Midbrain (tissue), 1 donor: ENCODE measurements at regions not wholly inside any gene's neighbourhood (a gene's known extent, or its start where the extent isn't known, plus 50 kb on each side); places are given as distances from the start of the nearest gene placed in this dataset.
"Not testable (repeated sequence)": the region's sequence is repeated elsewhere in the genome, so short reads cannot be mapped to it uniquely, and the experiment has no call there.

Experiments used
- DNase-seq: peaks from one replicate; lab custom pipeline; 2025; lab: John Stamatoyannopoulos, UW

DNA sequence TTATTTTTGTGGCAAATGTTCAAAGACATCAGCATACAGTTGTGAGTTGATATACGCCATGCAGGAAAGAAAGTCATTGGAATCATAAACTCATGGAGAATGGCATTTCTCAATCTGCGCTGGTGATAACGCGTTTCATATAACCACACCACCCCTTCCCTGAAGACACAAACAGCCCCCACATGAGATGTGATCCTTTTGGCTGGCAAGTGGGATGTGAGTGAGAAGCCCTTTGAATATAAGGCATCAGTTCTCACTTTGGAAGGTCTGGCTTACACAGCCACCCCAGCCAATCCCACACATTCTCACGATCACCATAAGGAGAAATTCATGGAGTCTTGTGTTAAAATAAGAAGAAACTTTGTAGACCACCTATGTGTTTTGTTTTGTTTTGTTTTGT lies 725.0 kb downstream of the PRELID2 start:
- DNase-seq = no peak

DNA sequence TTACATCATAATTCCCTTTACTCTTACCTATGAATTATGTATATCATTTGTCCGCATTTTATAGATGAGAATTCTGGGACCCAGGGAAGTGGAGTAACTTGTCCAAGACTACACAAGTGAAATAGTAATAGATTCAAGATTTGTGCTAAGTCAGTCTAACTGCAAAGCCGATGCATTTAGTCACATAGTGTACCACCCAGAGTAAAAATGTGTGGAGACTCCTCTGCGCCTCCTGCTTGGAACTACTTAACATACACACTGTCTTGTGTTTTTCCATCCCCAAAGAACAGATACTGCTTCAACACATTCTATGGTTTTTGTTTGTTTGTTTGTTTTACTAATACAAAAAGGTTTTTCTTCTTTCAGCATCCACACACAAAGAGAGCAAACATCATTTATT lies 729.8 kb downstream of the PRELID2 start:
- DNase-seq = no peak

DNA sequence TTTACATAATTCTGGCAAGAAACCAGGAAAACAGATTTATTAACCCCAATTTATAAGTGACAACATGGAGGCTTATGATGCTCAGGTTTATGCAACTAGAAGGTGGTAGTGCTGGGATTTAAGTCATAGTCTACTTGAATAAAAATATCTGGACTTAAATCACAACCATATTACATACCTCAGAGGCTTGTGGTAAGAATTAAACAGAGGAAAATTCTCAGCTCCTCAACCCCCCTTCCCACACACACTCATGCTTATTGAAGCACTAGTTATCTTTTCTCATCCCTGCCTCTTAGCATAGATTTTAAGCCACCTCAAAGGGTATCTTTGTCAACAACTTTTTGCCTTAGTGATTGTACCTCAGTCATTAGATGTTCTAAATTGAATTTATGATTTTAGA lies 731.0 kb downstream of the PRELID2 start:
- DNase-seq = no peak

DNA sequence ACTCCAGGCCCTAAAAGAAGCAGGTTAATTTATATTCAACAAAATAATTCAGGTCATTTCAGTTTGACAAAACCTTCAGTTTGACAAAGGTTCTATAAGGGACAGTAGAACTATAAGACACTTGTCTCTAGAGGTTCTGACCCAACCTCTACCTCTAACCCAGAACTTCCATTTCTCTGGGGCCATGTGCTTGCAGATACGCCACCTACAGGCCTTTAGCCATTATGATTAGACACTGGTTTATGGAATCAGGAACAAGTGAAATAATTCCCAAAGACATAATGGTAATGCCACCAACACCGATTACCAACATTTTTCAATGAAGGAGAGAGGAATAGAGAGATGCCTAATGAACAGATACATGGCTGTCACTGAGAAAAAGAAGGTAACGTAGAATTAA lies 733.9 kb downstream of the PRELID2 start:
- no peak for DNase-seq

DNA sequence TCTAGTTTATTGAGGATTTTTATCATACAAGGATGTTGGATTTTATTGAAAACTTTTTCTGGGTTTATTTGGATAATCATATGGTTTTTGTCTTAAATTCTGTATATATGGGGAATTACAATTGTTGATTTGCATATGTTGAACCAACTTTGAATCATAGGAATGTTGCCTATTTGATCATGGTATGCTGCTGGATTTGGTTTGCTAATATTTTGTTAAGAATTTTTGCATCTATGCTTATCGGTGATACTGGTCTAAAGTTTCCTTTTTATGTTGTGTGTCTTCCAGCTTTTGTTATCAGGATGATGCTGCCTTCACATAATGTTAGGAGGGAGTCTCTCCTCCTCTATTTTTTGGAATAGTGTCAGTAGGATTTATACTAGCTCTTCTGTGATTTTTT lies 745.0 kb downstream of the PRELID2 start:
- no peak for DNase-seq

DNA sequence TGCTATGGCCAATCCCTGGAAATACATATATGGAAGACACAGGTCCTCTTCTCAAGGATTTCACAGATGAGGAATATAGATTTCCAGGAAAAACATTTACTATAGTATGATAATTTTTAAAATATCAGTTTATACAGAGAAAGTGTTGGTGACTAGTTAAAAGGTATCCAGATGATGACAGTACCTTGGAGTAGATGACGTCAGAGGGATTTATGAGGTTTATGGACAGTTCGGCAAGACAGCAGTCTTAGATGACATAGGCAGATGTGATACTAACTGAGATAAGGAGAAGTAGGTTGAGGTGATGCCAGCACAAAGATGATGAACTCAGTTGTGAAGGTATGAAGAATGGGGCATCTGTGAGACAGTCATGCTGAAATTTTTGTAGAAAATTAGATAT lies 750.3 kb downstream of the PRELID2 start:
- no peak for DNase-seq

DNA sequence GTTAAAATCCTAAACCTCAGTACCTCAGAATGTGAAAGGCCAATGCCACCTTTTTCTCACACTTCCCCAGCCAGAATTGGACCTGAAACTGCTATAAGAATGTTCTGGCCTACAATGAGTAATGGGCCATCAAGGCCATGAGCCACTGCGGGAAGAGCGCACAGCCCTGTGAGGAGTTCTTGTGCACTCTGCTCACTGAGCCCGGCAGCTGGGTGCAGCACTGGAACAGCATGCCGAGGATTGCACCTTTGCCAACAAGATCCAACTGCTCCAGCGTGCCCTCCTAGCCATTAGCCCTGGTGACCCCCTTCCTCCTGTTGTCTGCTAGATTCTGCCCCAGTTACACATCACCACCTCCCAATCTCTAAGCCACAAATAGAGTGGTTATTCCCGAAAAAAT lies 758.1 kb downstream of the PRELID2 start:
- no peak for DNase-seq

DNA sequence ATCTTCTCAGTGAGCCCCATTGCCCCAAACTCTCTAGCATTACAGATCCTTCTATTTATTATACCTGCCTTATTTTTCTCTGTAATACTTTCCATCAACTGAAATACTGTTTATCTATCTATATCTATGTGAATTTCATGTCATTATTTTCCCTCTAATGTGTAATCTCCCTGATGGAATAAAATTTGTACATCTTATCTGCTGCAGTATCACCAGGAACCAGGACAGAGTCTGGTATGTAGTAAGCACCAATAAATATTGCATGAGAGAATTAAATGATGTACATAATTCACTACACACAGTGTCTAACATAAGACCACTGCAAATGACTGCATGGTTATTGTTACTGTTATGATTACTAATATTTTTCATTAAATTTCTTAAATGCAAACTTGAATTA lies 759.1 kb downstream of the PRELID2 start:
- no peak for DNase-seq

DNA sequence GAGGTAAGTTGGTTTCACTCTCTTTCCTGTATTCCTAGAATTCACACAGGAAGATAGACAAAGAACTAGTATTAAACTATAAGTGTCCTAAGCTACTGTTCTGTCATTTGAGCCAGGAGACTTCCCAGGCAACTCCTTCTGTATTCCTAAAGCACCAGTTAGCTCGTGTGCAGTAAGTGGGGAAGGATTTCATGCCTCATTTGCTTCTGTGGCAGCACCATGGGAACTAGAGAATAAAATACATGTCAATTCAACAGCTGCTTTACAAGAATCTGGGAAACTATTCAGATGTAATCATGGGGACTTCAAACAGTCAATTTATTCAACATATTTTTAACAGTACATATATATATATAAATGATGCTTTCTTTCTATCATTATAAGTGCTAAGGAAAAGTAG lies 762.3 kb downstream of the PRELID2 start:
- DNase-seq = no peak

DNA sequence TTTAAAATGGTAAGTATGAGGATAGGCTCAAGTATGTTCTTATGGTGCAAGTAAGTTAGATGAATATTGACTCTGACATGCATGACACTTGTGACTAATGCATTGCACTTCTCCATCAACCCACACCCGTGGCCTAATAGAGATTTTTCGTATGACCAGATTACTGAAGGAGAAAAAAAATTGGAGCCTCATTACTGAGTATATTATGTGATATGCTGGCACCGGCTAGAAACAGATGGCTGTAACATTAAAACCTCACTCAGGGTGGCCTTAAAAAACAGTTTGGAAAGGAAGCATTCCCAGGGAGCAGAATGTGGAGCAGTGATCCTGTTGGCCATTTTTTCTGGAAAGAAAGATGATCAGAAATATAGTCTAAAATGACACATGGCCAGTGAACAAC lies 766.4 kb downstream of the PRELID2 start:
- DNase-seq = no peak

DNA sequence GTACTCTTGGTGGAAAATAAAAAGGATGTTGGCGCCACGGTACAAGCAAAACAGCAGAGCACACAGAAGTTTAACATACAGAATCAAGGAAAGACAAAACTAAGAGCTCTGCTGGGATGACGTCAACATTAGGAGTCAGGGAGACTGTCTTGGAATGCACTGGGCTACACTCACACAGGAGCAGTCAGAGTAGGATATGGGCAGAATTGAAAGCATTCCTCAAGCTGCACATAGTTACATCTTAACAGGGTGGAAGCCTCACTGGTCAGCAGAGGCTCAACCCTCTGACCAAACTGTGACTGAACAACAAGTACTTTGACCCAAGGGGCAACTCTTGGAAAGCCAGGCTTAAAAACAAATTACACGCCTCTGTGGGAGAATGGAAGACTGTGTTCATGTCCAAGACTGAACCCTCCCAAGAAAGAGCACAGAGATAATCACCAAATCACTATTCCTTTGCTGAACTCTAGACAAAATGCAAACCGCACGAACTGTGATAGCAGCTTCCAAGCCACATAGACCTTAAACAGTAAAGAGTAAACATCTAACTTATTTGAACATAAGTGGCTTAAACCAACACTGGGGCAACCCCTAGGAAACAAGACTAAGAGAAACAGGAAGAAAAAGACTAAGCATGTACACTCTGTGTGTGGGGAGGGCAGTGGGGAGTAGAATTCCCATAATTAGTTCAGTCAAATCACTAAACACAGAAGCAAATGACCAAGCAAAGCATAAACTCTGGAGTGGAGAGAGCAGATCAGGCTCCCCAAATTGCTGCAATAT lies 772.7 kb downstream of the PRELID2 start:
- DNase-seq = no peak

DNA sequence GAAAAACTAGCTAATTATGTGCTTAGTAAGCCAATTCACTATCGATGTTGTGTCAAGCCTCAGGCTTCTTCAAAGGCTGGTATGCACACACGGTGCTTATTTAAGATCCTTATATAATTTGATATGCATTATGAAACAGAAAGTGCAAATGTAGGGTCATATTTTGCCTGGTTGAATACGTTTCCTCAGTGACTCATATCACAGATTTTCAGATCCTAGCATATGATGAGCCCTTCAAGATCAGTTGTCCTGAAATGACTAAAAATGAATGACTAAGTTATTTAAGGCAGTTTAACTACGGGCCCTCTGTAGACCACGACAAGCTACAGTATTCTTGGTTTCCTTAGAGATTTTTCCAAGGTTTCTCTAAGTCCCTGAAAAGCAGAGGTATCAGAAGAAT lies 778.3 kb downstream of the PRELID2 start:
- no peak for DNase-seq

DNA sequence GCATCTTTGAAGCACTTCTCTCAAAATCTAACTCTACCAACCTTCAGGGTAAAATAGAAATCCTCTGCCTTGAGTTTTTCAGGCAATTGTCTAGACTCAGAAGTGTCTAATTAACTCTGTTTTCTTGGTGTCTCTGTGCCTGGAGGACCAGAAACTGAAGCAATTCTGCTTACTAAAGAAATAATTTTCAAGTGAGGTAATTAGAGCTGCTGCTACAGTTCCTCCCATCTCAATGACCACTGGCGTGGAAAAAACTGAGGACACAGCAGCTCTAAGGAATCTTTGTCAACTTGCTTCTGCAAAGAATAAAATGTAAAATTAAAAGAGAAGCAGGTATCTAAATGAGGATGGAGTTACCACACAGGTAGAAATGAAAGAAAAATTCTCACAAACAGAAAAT lies 785.0 kb downstream of the PRELID2 start:
- no peak for DNase-seq

DNA sequence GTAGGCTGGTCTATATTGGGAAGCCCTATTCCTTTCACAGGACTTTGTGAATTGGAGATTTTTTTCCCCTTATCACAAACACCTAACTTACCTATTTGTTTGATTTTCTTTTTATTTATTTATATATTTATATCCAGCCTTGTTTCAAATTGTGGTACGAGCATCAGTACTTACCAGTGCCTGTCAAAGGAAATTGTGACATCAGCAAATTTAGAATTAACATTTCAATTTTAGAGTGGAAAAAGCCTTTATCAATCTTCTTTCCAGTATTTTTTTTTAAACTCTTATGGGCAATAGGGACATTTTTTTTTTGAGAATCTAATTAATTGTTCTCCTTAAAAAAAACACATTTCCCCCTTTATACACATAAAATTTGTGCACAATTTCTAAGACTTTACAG lies 790.2 kb downstream of the PRELID2 start:
- no peak for DNase-seq

DNA sequence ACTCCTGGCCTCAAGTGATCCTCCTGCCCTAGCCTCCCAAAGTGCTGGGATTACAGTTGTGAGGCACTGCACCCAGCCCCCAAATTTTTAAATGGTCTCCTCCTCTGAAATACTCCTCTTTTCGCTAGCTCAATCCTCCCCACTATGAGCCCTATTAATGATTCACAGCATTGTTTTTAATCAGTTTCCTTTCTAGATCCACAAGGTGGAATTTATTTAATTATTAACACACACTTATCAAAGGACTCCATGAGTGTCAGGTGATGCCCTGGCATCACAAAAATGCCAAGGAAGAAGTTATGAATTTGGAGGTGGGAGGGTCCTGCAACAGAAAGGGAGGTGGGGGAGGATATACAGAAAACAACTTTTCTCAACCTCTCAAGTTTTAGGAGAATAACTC lies 806.5 kb downstream of the PRELID2 start:
- DNase-seq = no peak

DNA sequence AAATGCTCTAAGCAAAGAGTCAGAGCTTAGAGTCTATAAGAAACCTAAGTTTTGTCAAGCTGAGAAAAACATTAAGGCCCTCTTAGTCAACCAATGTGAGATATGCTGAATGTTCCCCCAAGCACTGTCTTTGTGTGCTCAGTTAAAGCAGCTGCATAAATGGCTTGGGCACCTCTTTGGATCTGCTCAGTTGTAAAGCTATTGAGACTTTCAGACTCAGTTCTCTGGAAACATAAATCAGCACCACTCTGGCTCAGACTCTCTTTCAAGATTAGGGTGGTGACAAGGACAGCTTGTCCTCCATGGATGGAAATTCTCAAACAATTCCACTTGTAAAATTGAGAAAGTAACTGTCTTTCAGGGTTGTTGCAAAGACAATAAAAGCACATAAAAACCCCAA lies 807.9 kb downstream of the PRELID2 start:
- DNase-seq = no peak

DNA sequence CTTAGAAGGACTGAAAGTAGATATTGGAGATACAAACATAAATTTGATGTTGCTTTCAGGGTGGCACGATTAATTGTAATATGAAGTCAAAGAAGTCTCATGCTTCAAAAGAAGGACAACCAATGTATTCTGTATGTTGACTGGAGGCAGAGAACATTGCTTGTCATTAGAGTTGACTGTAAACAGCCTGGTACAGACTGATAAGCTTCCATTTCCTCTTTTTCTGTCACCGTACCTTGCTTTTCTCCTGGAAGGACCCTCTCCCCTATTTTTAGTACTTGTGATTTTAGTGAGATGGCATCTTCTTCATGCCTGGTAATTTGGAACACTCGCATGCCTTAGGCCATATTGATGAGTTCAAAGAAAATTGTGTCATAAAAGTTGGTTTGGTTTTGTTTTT lies 809.4 kb downstream of the PRELID2 start:
- DNase-seq = no peak

DNA sequence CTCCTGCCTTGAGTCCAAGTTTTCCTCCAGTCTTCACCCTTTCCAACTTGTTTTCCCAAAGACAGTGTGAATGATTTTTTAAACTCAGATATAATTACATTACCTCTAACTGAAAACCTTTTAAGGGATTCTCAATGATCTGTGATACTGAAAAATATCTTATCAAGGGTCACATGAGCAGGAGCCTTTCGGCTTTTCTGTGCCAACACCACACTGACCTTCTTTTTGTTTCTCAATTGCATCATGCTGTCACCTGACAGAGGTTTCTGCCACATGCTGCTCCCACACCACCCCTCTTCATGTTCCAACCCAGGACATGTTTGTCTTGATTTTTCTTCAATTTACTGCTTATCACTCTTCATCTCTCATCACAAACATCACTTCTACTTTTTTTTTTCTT lies 820.0 kb downstream of the PRELID2 start:
- DNase-seq = no peak

DNA sequence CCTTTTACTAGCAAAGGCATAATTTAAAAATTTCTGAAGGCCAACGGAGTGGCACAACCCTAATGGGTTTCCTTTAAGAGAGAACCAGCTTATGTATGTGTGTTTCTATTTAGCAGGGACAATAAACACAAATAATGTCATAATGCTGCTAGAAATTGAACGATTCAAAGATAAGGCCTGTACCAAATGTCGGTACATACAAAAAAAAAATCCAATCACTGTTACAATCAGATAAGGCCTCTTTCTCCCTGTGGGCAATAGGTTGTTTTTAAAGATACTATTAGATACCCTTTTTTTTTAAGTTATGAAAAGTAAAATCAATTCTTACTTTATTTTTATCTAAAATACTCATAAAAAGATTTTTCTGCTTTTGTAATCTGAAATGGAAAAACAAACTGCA lies 821.0 kb downstream of the PRELID2 start:
- no peak for DNase-seq

DNA sequence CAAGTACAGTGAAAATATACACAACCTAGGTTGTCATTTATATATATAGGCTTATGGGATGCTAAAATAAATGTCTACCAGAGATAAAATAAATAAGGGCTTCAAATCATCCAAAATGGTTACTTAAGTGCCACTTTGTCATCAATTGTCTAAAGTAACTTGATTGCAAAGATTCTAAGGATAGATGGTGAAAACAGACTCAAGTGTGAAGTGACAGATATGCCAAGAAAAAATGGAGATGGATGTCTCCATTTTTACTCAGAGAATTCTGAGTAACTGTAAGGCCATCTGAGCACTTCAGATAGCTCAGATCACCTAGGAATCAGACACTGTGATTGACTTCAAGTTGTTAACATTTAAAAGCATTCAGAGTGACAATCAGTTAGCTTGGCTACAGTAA lies 824.3 kb downstream of the PRELID2 start:
- DNase-seq = no peak

DNA sequence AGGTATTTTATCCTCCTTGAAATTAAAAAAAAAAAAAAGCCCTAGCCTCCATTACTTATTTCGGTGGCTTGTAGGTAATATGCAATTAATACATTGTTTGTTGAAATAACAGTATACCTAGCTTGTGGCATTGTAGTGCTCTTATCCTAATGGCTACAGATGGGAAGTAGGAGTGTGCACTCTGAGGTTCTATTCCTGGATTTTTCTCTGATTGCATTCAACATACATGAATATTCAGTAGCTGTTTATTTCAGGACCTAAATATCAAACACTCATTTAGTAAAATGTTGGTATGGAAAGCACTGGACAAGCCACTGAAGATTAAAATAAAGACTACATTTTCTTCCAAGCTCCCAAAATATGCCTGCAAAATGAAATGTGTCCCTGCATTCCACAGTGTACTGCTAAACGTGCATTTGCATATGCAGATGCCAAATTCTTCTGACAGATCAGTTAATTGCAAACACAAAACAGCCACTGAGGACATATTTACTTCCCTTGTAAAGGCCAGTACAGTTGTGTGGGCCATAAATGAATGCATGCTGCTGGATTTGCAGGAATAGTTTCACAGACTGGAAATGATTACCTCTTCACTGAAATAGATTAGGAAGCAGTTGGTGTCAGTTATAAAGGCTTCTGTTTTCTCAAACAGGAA lies 826.1 kb downstream of the PRELID2 start:
- DNase-seq = no peak

DNA sequence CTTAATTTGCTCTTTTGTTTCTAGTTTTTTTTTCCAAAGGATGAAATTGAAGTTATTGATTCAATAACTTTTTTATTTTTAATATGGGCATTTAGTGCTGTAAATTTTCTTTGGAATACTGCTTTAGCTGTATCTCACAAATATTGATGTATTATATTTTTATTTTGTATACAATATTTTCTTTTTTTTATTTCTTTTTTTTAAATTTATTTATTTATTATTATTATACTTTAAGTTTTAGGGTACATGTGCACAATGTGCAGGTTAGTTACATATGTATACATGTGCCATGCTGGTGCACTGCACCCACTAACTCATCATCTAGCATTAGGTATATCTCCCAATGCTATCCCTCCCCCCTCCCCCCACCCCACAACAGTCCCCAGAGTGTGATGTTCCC lies 823.7 kb downstream of the KCTD16 start:
- not testable (repeated sequence) for DNase-seq

DNA sequence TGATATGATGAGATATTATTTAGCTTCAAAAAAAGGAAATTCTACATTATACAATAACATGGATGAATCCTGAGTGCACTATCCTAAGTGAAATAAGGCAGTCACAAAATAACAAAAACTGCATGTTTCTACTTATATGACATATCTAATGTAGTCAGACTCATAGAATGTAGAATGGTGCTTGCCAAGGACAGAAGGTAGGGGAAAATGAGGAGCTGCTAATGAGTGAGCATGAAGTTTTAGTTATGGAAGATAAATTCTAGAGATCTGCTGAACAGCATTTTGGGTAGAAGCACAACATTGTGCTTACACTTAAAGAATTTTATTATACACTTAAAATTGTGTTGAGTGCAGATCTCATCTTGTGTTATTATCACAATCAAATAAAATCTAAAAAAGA lies 812.4 kb downstream of the KCTD16 start:
- DNase-seq = no peak
